ENCODE measurements at regions not wholly inside any gene's neighbourhood (a gene's known extent, or its start where the extent isn't known, plus 50 kb on each side); places are given as distances from the start of the nearest gene placed in this dataset.

GRCh38 chr3:82053236-82053635 lies 291.8 kb upstream of the GBE1 start:
- no peaks in the 10 kb centered on the region for H3K27me3 ChIP-seq (ENCODE audit: control insufficient read depth, insufficient read depth, low read length)
- no peak overlapping the region for H3K4me3 ChIP-seq (ENCODE audit: low read depth, low read length)
- no peak for TF ChIP-seq CTCF (IDR thresholded peaks at IDR 0.05; ENCODE audit: insufficient read depth, low read length, severe bottlenecking)
- no peak for FAIRE-seq
- H3K36me3 ChIP-seq (ENCODE audit: control insufficient read depth, insufficient read depth, low read length) = no peaks in the 10 kb centered on the region
- DNase-seq (ENCODE audit: low read depth) = peak; percentile 55

- FAIRE-seq (no peak), DNase-seq (ENCODE audit: low read depth) (peak; percentile 91)
- no peak for TF ChIP-seq CTCF (IDR thresholded peaks at IDR 0.05; ENCODE audit: insufficient read depth, low read length, severe bottlenecking)
- H3K36me3 ChIP-seq (ENCODE audit: control insufficient read depth, insufficient read depth, low read length) = no peaks in the 10 kb centered on the region
- H3K27me3 ChIP-seq (ENCODE audit: control insufficient read depth, insufficient read depth, low read length) = no peaks in the 10 kb centered on the region
- no peak overlapping the region for H3K4me3 ChIP-seq (ENCODE audit: low read depth, low read length)
Observed at GRCh38 chr3:82050382-82050781, 288.9 kb upstream of the GBE1 start.

GRCh38 chr3:82048711-82049110 lies 287.3 kb upstream of the GBE1 start:
- no peak for FAIRE-seq
- DNase-seq (ENCODE audit: low read depth) = peak; percentile 53
- Histone ChIP-seq H3K27me3 (ENCODE audit: control insufficient read depth, insufficient read depth, low read length) (no peaks in the 10 kb centered on the region), H3K36me3 (ENCODE audit: control insufficient read depth, insufficient read depth, low read length) (no peaks in the 10 kb centered on the region), H3K4me3 (ENCODE audit: low read depth, low read length) (no peak overlapping the region)
- no peak for TF ChIP-seq CTCF (IDR thresholded peaks at IDR 0.05; ENCODE audit: insufficient read depth, low read length, severe bottlenecking)

GRCh38 chr3:82044930-82045705 lies 283.7 kb upstream of the GBE1 start:
- DNase-seq (ENCODE audit: low read depth) (peak; percentile 79), FAIRE-seq (no peak)
- Histone ChIP-seq H3K4me3 (ENCODE audit: low read depth, low read length) (no peak overlapping the region), H3K36me3 (ENCODE audit: control insufficient read depth, insufficient read depth, low read length) (no peaks in the 10 kb centered on the region), H3K27me3 (ENCODE audit: control insufficient read depth, insufficient read depth, low read length) (no peaks in the 10 kb centered on the region)
- TF ChIP-seq CTCF (IDR thresholded peaks at IDR 0.05; ENCODE audit: insufficient read depth, low read length, severe bottlenecking) = no peak

GRCh38 chr3:82038556-82038955 lies 277.1 kb upstream of the GBE1 start:
- TF ChIP-seq CTCF (IDR thresholded peaks at IDR 0.05; ENCODE audit: insufficient read depth, low read length, severe bottlenecking) = no peak
- DNase-seq (ENCODE audit: low read depth) (no peak), FAIRE-seq (no peak)
- no peaks in the 10 kb centered on the region for H3K36me3 ChIP-seq (ENCODE audit: control insufficient read depth, insufficient read depth, low read length)
- no peak overlapping the region for H3K4me3 ChIP-seq (ENCODE audit: low read depth, low read length)
- H3K27me3 ChIP-seq (ENCODE audit: control insufficient read depth, insufficient read depth, low read length) = no peaks in the 10 kb centered on the region

- no peaks in the 10 kb centered on the region for H3K27me3 ChIP-seq (ENCODE audit: control insufficient read depth, insufficient read depth, low read length)
- no peaks in the 10 kb centered on the region for H3K36me3 ChIP-seq (ENCODE audit: control insufficient read depth, insufficient read depth, low read length)
- DNase-seq (ENCODE audit: low read depth) (no peak), FAIRE-seq (no peak)
- no peak for TF ChIP-seq CTCF (IDR thresholded peaks at IDR 0.05; ENCODE audit: insufficient read depth, low read length, severe bottlenecking)
- no peak overlapping the region for H3K4me3 ChIP-seq (ENCODE audit: low read depth, low read length)
Observed at GRCh38 chr3:82033186-82033585, 271.7 kb upstream of the GBE1 start.

All from bronchial epithelial cell (primary cell).